Activated CD8-positive, alpha-beta memory T cell treated with anti-CD3 and anti-CD28 coated beads, Interleukin-2, amount 50 U/mL, for 1 hour (primary cell): ENCODE measurements at regions not wholly inside any gene's neighbourhood (a gene's known extent, or its start where the extent isn't known, plus 50 kb on each side); places are given as distances from the start of the nearest gene placed in this dataset.
"Not testable (repeated sequence)": the region's sequence is repeated elsewhere in the genome, so short reads cannot be mapped to it uniquely, and the experiment has no call there.

ENCODE experiments used
- DNase-seq: peaks from one replicate; pipeline ENCODE4 v3.0.0-alpha.2; 2020; ENCODE audit errors: extremely low read depth

DNA sequence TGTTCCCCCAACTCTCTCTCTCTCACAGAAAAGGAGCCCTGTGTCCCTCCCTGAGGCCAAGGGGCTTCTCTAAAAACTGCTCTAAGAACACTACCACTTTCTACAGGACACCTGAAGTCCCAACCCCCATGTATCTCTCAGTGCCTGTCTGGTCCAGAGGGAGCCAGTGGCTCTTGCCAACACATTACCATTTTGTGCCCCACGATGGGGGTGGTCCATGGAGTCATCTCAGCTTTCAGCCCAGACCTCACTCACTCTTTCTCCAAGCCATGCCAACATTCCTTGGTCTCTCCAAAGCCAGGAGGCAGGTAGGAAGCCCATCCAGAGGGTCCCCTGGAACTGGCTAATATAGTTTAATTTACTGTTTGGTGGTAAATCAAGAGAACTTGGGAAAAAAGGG, 962.1 kb upstream of the DEFB115 start:
- DNase-seq, result not testable (repeated sequence)

DNA sequence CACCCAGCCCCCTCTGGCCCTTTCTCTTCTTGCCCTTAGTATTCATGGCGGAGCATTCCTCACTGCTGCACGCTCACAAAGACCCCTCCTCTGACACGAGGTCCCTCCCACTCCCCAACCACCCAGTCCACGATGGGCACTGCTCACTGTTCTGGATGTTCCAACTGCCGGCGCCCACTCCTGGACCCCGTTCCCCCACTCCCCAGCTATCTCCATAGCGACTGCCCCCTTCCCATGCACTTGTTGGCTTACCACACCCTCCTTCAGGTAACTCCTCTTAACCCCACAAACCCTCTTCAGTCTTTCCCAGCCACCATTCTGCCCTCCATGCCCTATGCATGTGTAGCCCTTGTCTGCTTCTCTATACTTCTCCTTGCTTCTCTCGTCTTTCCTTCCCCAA, 961.5 kb upstream of the DEFB115 start:
- not testable (repeated sequence) for DNase-seq

DNA sequence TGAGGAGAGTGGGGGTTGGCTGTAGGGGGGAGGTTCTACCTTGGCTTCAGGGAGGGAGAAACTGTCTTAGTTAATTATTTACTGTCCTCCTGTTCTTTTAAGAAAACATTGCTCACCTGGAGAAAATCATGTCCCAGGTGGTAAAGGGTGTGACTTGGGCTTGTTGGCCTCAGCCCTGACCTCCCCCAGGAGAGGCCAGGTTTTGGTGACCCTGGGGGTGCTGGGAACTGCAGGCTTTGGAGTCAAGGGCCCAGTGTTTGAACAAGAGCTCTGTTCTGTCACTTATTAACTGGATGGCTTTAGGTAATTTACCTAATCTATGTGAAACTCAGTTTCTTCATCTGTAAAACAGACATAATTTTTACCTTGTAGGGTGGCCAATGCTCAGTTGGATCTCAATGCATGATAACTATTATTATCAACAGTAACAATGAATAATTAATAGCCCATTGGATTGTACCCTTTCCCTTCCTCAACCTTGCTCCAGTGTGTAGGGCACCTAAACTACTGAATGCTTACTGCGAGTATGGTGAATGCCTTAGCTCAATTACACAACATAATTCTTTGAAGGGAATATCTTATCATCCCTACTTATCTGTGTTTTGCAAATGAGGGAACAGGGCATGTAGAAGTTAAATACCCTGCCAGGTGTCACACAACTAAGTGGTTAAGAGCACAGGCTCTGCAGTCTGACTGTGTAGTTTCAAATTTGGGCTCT, 959.4 kb upstream of the DEFB115 start:
- not testable (repeated sequence) for DNase-seq

DNA sequence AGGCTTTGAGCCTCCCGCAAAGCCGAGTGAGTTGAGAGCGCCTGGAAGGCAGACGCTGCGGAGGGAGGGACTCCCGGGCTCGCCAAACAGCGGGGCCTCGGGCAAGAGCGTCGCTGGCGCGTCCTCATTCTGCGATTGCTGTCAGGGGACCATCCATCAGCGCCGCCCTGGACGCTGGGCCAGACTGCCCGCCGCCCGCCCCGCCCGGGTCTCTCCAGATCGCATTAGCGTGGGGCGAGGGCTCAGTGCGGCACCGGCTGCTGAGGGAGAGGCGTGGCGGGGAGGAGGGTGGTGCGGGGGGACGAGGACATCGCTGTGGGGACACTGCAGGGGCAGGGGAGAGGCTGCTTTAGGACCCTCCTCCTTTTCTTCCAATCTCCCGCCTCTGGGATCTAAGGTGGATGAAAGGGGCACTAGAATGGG, 957.2 kb upstream of the DEFB115 start:
- DNase-seq, result not testable (repeated sequence)

DNA sequence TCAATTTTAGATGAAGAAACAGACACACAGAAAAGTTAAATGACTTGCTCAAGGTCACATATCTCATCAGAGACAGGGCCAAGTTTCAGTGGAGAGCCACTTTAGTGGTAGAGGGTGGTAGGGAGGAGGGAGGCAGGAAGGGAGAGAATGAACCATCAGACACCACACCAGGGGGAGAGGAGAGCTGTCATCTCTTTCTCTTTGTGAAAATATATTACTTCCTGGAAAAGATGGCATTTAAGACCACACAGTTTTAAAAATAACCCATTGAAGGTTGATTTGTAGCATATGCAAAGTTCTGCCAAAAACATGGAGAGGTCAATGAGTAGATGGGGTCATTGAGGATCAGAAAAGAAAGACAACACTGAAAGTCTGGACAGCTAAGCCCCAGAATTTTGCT, 954.7 kb upstream of the DEFB115 start:
- not testable (repeated sequence) for DNase-seq

DNA sequence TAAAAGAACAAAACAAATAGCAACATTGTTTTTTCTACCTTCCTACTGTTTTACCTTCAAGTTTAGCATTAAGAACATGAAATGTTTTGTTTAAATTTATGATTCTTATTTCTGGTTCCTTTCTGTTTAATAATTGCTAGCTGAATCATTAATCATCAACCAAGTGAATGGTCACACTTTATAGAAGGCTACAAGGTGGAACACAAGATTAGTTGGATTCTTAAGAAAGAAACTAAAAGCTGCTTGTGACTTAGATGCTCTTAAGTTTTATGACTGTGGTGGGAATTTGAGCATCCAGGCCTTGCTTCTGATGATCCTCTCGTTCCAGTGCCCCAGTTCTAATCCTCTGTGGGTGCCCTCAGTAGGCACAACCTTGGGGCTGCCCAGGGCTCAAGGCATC, 947.5 kb upstream of the DEFB115 start:
- not testable (repeated sequence) for DNase-seq

- DNase-seq, result not testable (repeated sequence)
Observed at GRCh38 chr20:30310385-30310784, 947.1 kb upstream of the DEFB115 start.

GRCh38 chr20:30312220-30312619, 945.2 kb upstream of the DEFB115 start:
- DNase-seq, result not testable (repeated sequence)

DNA sequence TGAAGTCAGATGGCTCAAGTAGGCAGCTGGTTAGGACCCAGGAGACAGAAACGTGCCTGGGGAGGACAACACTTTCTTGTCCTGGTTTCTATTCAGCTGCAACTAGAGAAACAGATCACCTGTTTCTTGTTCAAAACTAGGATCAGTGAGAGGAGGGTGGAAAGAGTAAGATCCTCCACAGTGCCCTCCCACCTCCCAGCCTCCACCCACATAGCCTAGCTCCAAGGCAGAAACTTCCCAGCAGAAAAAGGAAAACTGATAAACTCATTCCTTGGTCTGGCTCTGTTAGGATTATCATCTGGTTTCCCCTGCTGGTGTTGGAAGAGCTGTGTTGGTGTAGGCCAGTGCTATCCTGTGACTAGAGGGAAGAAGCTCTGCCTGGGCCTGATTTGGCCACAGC, 943.8 kb upstream of the DEFB115 start:
- not testable (repeated sequence) for DNase-seq

GRCh38 chr20:30316063-30316462, 941.4 kb upstream of the DEFB115 start:
- not testable (repeated sequence) for DNase-seq

DNA sequence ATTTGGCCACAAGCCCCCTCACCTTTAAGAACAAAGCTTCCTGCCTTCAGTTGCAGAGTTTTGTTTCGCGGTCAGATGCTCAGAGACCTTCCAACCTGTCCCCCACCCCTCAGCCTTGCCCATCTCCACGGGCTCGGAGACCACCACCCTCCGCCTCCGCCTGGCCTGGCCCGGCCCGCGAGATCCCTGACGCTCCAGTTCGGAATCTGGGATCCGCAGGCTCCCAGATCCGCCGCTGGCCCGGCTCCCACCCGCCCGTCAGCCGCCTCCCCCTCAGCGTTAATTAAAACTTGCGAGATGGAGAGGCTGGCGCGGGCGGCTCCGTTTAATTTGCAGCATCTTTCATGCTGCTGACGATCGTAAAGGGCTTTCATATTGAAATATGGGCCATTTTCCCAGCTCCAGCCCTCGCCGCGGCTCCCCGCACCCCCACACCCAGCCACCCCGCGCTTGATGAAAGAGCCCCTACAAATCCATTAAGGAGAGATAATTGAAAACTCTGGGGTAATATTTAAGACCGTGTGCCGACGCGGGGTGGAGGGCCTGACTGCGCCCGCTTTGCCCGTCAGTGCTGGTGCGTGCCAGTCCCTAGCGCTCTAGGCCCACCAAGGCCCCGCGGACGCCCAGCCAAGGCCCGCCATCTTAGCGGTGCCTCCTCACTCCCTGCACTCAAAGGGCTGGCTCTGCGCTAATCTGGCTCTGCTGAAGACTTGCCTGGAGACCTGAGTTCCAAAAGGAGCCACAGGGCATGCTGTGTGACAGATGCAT, 940.7 kb upstream of the DEFB115 start:
- DNase-seq, result not testable (repeated sequence)

GRCh38 chr20:30333744-30334143, 923.7 kb upstream of the DEFB115 start:
- DNase-seq, result not testable (repeated sequence)

DNA sequence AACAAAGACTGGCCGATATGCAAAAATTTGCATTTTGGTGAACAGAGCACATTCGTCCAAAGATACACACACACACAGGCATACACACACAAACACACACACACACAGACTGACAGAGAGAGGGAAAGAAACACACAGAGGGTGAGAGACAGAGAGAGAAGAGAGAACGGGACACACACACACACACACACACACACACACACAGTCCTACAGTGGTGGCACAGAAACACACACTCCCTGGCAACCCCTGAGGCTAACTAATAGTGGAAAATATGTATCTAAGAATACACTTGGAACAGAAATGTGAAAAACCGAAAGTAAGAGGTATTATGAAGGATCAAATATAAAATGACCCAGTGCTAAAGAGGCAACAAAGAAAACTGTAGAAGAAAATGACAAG, 919.9 kb upstream of the DEFB115 start:
- DNase-seq, result not testable (repeated sequence)

DNA sequence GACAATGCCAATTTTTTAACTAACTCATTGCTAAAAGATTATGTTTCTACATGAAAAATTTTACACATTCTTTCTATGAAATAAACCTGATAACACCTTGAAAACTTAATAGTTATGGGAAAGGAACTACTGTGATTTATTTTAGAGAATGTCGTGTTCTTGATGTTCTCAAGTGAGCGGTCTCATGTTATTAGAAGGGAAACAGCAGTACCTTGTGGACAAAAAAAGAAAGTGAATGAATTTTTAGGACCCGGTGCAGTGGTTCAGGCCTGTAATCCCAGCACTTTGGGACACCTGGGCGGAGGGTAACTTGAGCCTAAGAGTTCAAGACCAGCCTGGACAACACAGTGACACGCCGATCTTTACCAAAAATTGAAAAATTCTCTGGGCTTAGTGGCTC, 908.5 kb upstream of the DEFB115 start:
- not testable (repeated sequence) for DNase-seq

- not testable (repeated sequence) for DNase-seq
Observed at GRCh38 chr20:30356854-30357467, 900.5 kb upstream of the DEFB115 start.

GRCh38 chr20:30361756-30362155, 895.7 kb upstream of the DEFB115 start:
- not testable (repeated sequence) for DNase-seq

GRCh38 chr20:30376430-30376766, 881.1 kb upstream of the DEFB115 start:
- not testable (repeated sequence) for DNase-seq

- peak; percentile 72 for DNase-seq
Observed at GRCh38 chr20:30376767-30377658, 880.5 kb upstream of the DEFB115 start.

DNA sequence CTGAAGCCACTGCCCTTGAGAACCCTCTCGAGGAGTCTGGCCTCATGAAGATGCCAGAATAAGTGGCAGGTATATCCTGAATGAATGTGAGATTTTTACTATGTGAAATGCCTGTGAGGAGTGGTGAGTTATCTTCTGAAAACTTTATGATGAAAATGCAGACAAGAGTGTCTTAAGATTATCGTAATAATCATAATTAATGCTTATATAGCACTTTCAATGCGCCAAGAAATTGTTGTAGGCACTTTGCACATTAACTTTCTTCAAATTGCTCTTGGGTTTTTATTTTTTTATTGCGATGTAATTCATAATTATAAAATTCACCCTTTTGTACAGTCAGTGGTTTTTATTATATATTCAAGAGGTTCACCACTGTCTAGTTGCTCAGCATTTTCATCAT, 879.1 kb upstream of the DEFB115 start:
- not testable (repeated sequence) for DNase-seq

DNA sequence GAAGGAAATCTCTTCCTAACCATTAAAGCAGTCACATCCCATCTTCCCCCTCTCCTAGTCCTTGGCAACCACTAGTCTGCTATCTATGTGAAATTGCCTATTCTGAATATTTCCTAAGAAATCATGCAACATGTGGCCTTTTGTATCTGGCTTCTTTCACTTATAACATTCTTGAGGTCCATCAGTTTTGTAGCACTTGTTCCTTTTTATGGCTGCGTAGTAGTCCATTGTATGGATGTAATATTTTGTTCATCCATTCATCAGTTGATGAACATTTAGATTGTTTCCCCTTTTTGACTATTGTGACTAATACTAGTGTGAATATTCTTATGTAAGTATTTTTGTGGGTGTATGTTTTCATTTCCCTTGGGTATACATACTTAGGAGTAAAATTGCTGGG, 878.7 kb upstream of the DEFB115 start:
- not testable (repeated sequence) for DNase-seq

DNA sequence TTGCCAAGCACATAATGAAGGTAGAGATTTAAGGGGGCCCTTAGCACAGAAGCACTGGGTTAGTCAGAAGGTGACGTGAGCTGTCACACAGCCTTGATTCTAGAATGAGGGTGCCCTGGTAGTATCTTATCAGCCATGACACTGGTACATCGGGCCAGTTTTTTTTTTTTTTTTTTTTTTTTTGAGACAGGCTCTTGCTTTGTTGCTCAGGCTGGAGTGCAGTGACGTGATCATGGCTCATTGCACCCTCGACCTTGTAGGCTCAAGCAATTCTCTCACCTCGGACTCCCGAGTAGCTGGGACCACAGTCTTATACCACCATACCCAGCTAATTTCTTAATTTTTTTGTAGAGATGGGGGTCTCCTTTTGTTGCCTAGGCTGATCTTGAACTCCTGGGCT, 872.6 kb upstream of the DEFB115 start:
- not testable (repeated sequence) for DNase-seq

DNA sequence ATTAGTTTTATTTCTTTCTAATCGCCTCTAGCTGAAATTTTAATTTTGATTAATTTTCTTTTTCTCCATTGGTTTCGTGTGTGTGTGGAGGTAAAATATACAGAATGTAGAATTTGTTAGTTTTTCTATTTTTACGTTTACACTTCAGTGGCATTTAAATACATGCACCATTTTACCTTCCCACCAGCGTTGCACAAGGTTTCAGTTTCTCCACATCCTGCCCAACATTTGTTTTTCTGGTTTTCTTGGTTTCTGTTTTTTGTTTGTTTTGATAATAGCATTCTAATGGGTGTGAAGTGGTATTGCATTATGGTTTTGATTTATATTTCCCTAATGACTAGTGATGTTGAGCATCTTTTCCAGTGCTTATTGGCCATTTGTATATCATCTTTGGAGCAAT, 871.4 kb upstream of the DEFB115 start:
- not testable (repeated sequence) for DNase-seq
